CD14-positive monocyte (primary cell): ENCODE measurements at regions not wholly inside any gene's neighbourhood (a gene's known extent, or its start where the extent isn't known, plus 50 kb on each side); places are given as distances from the start of the nearest gene placed in this dataset.

Experiments used
- DNase-seq, 3 donors: peaks; one replicate each; pipeline ENCODE4 v3.0.0-alpha.2; 2011 to 2022
- H2AFZ ChIP-seq: 2 replicates; pipeline ENCODE4 v1.6.0; 2012; ENCODE audit warnings: mild to moderate bottlenecking, low read depth, low read length, inconsistent platforms; ENCODE audit not compliant: insufficient read depth, poor library complexity, severe bottlenecking
- H3K27ac ChIP-seq, 2 donors: 1 replicate in 1 of 2; 2 replicates in 1 of 2; pipeline ENCODE4 v1.5.1; 2012 to 2013; ENCODE audit warnings: low read length in 2 of 2, control low read depth in 1 of 2, inconsistent platforms in 1 of 2, low read depth in 1 of 2, mild to moderate bottlenecking in 1 of 2
- H3K27me3 ChIP-seq, 2 donors: one replicate each; pipeline versions ENCODE4 v1.6.0 to v1.6.1; 2011 to 2013; ENCODE audit warnings: low read length in 2 of 2; ENCODE audit not compliant: control insufficient read depth in 2 of 2, insufficient read depth in 2 of 2
- H3K36me3 ChIP-seq, 2 donors: replicated peaks in 1 of 2; 1 replicate in 1 of 2; 2 replicates in 1 of 2; pipeline versions ENCODE4 v1.5.1 to v1.6.1; 2012 to 2013; ENCODE audit warnings: low read length in 2 of 2, control low read depth in 1 of 2, inconsistent platforms in 1 of 2, mild to moderate bottlenecking in 1 of 2; ENCODE audit not compliant: insufficient read depth in 2 of 2, control insufficient read depth in 1 of 2
- H3K4me1 ChIP-seq, 2 donors: 1 replicate in 1 of 2; 2 replicates in 1 of 2; pipeline versions ENCODE4 v1.5.1 to v1.6.1; 2012 to 2013; ENCODE audit warnings: low read length in 2 of 2, control low read depth in 1 of 2, inconsistent platforms in 1 of 2, mild to moderate bottlenecking in 1 of 2, moderate library complexity in 1 of 2; ENCODE audit not compliant: insufficient read depth in 2 of 2, control insufficient read depth in 1 of 2
- H3K4me2 ChIP-seq: replicated peaks from 2 replicates; pipeline ENCODE3; 2012; ENCODE audit warnings: low read length, moderate library complexity, mild to moderate bottlenecking; ENCODE audit not compliant: poor library complexity, severe bottlenecking; ENCODE audit errors: extremely low read depth
- H3K4me3 ChIP-seq, 3 experiments: fragments of 200-600 bp in 1 of 3; sonication (generic) in 1 of 3; replicated peaks in 1 of 3; 1 replicate in 2 of 3; 2 replicates in 1 of 3; pipeline ENCODE4 v1.5.1; 2011 to 2013; ENCODE audit warnings: low read length in 3 of 3, mild to moderate bottlenecking in 3 of 3, control low read depth in 2 of 3, low read depth in 2 of 3, inconsistent platforms in 1 of 3, moderate library complexity in 1 of 3
- H3K79me2 ChIP-seq: 2 replicates; pipeline ENCODE4 v1.6.0; 2012; ENCODE audit warnings: mild to moderate bottlenecking, control low read depth, inconsistent platforms, low read length, moderate library complexity; ENCODE audit not compliant: insufficient read depth
- H3K9ac ChIP-seq: 2 replicates; pipeline ENCODE4 v1.6.0; 2017; ENCODE audit warnings: low read length, mild to moderate bottlenecking; ENCODE audit not compliant: insufficient read depth, poor library complexity, severe bottlenecking
- H3K9me3 ChIP-seq, 2 donors: replicated peaks in 1 of 2; 1 replicate in 1 of 2; 2 replicates in 1 of 2; pipeline versions ENCODE4 v1.5.1 to v1.6.1; 2012 to 2013; ENCODE audit warnings: low read length in 2 of 2, control low read depth in 1 of 2; ENCODE audit not compliant: control insufficient read depth in 1 of 2, insufficient read depth in 1 of 2
- H4K20me1 ChIP-seq: 2 replicates; pipeline ENCODE4 v1.6.0; 2012; ENCODE audit warnings: mild to moderate bottlenecking, low read length, control low read depth, moderate library complexity; ENCODE audit not compliant: insufficient read depth
- H3K27ac Mint-ChIP-seq, 7 donors: one replicate each; pipeline ENCODE4 v1.8.0; 2020; ENCODE audit warnings: mild to moderate bottlenecking in 7 of 7, mixed read lengths in 7 of 7, moderate library complexity in 6 of 7, inconsistent platforms in 2 of 7
- H3K27me3 Mint-ChIP-seq, 3 donors: one replicate each; pipeline ENCODE4 v1.8.0; 2021 to 2022; ENCODE audit warnings: low read depth in 3 of 3, mild to moderate bottlenecking in 3 of 3, mixed read lengths in 3 of 3, moderate library complexity in 3 of 3, inconsistent platforms in 1 of 3
- H3K36me3 Mint-ChIP-seq, 2 donors: one replicate each; pipeline ENCODE4 v1.8.0; 2020; ENCODE audit warnings: mixed read lengths in 2 of 2, inconsistent platforms in 1 of 2, mild to moderate bottlenecking in 1 of 2
- H3K4me1 Mint-ChIP-seq: one replicate; pipeline ENCODE4 v1.8.0; 2020; ENCODE audit warnings: mild to moderate bottlenecking, mixed read lengths
- H3K4me3 Mint-ChIP-seq, 2 donors: one replicate each; pipeline ENCODE4 v1.8.0; 2020; ENCODE audit warnings: mild to moderate bottlenecking in 2 of 2, mixed read lengths in 2 of 2, moderate library complexity in 1 of 2
- H3K9me3 Mint-ChIP-seq, 7 donors: one replicate each; pipeline ENCODE4 v1.8.0; 2020 to 2022; ENCODE audit warnings: mixed read lengths in 7 of 7, mild to moderate bottlenecking in 6 of 7, moderate library complexity in 6 of 7, inconsistent platforms in 2 of 7
- WGBS: methylation state at CpG from one replicate; pipeline ENCODE4 v1.1.5; 2013; ENCODE audit warnings: missing lambda C conversion rate; ENCODE audit not compliant: insufficient coverage; 5-methylcytosine and 5-hydroxymethylcytosine counted together
- intact Hi-C, 2 donors: fragments of 100-400 bp; cut with micrococcal nuclease; formaldehyde crosslinking; loops; one replicate each; pipeline versions ENCODE4 v1.15.0 to v1.15.1; 2023
- TF ChIP-seq, protein P1 (sequence below): fragments of 200-600 bp; IDR thresholded peaks from one replicate; pipeline ENCODE4 v1.8.0; 2022; ENCODE audit warnings: antibody characterized with exemption, mild to moderate bottlenecking

GRCh38 chr5:21087766-21088165 lies 1099.8 kb upstream of the CDH18 start:
- H3K9me3 ChIP-seq, result peaks cover 9 to 13% of the 10 kb centered on the region in 2 donors
- H4K20me1 ChIP-seq, result no peaks in the 10 kb centered on the region
- Mint-ChIP-seq H3K4me1 (no peaks in the 10 kb centered on the region), H3K4me3 (no peak overlapping the region), H3K9me3 (peaks cover 2 to 12% (median 5%) of the 10 kb centered on the region in 7 donors), H3K27me3 (no peaks in the 10 kb centered on the region), H3K36me3 (no peaks in the 10 kb centered on the region), H3K27ac (no peak overlapping the region)
- H3K79me2 ChIP-seq, result no peaks in the 10 kb centered on the region
- H3K4me1 ChIP-seq, result no peaks in the 10 kb centered on the region
- H3K4me3 ChIP-seq, result no peak overlapping the region
- no peak overlapping the region for H3K4me2 ChIP-seq
- no peak overlapping the region for H3K27ac ChIP-seq
- no peak overlapping the region for H3K9ac ChIP-seq
- H2AFZ ChIP-seq, result no peak overlapping the region
- intact Hi-C loops, result no loop called here
- H3K27me3 ChIP-seq, result no peaks in the 10 kb centered on the region
- H3K36me3 ChIP-seq, result no peaks in the 10 kb centered on the region
- TF ChIP-seq, protein P1, sequence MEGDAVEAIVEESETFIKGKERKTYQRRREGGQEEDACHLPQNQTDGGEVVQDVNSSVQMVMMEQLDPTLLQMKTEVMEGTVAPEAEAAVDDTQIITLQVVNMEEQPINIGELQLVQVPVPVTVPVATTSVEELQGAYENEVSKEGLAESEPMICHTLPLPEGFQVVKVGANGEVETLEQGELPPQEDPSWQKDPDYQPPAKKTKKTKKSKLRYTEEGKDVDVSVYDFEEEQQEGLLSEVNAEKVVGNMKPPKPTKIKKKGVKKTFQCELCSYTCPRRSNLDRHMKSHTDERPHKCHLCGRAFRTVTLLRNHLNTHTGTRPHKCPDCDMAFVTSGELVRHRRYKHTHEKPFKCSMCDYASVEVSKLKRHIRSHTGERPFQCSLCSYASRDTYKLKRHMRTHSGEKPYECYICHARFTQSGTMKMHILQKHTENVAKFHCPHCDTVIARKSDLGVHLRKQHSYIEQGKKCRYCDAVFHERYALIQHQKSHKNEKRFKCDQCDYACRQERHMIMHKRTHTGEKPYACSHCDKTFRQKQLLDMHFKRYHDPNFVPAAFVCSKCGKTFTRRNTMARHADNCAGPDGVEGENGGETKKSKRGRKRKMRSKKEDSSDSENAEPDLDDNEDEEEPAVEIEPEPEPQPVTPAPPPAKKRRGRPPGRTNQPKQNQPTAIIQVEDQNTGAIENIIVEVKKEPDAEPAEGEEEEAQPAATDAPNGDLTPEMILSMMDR, result no peak
- no CpG with 5 or more reads among the region's 1 CpG for WGBS
- DNase-seq, result no peak

- no peak overlapping the region for H3K4me3 Mint-ChIP-seq
- H3K4me2 ChIP-seq, result no peak overlapping the region
- intact Hi-C loops, result no loop called here
- WGBS, result no CpG with 5 or more reads among the region's 2 CpGs
- H3K27me3 ChIP-seq, result no peaks in the 10 kb centered on the region
- H3K9me3 ChIP-seq, result peaks cover 9 to 13% of the 10 kb centered on the region in 2 donors
- no peak for DNase-seq
- peaks cover 2 to 12% (median 5%) of the 10 kb centered on the region in 7 donors for H3K9me3 Mint-ChIP-seq
- H3K27ac ChIP-seq, result no peak overlapping the region
- no peak overlapping the region for H3K27ac Mint-ChIP-seq
- no peaks in the 10 kb centered on the region for H3K79me2 ChIP-seq
- no peaks in the 10 kb centered on the region for H4K20me1 ChIP-seq
- H3K36me3 ChIP-seq, result no peaks in the 10 kb centered on the region
- H3K36me3 Mint-ChIP-seq, result no peaks in the 10 kb centered on the region
- no peaks in the 10 kb centered on the region for H3K27me3 Mint-ChIP-seq
- no peaks in the 10 kb centered on the region for H3K4me1 ChIP-seq
- no peak overlapping the region for H2AFZ ChIP-seq
- TF ChIP-seq, protein P1, result no peak
- H3K4me1 Mint-ChIP-seq, result no peaks in the 10 kb centered on the region
- no peak overlapping the region for H3K4me3 ChIP-seq
- no peak overlapping the region for H3K9ac ChIP-seq
Measured at GRCh38 chr5:21085791-21086190, 1097.8 kb upstream of the CDH18 start.
